ENCODE measurements at regions not wholly inside any gene's neighbourhood (a gene's known extent, or its start where the extent isn't known, plus 50 kb on each side); places are given as distances from the start of the nearest gene placed in this dataset.

- no peak for TF ChIP-seq CTCF (IDR thresholded peaks at IDR 0.05)
- no peak for DNase-seq
- H3K9me3 Mint-ChIP-seq, result no peaks in the 10 kb centered on the region
- H3K36me3 Mint-ChIP-seq (ENCODE audit: low read depth), result no peaks in the 10 kb centered on the region
- H3K4me1 Mint-ChIP-seq, result no peaks in the 10 kb centered on the region
- no peak overlapping the region for H3K27ac Mint-ChIP-seq
- no peak overlapping the region for H3K4me3 Mint-ChIP-seq
- no peaks in the 10 kb centered on the region for H3K27me3 Mint-ChIP-seq (ENCODE audit: low read depth, poor library complexity)
Measured at GRCh38 chr10:83809001-83809400, 330.3 kb upstream of the GHITM start.

- TF ChIP-seq CTCF (IDR thresholded peaks at IDR 0.05), result no peak
- Mint-ChIP-seq H3K27me3 (ENCODE audit: low read depth, poor library complexity) (no peaks in the 10 kb centered on the region), H3K4me3 (no peak overlapping the region), H3K4me1 (no peaks in the 10 kb centered on the region), H3K9me3 (no peaks in the 10 kb centered on the region), H3K27ac (no peak overlapping the region), H3K36me3 (ENCODE audit: low read depth) (no peaks in the 10 kb centered on the region)
- DNase-seq, result no peak
Measured at GRCh38 chr10:83816942-83817341, 322.4 kb upstream of the GHITM start.

GRCh38 chr10:83817797-83818196 lies 321.5 kb upstream of the GHITM start:
- H3K4me1 Mint-ChIP-seq, result no peaks in the 10 kb centered on the region
- no peaks in the 10 kb centered on the region for H3K36me3 Mint-ChIP-seq (ENCODE audit: low read depth)
- H3K4me3 Mint-ChIP-seq, result no peak overlapping the region
- TF ChIP-seq CTCF (IDR thresholded peaks at IDR 0.05), result no peak
- no peak for DNase-seq
- H3K27me3 Mint-ChIP-seq (ENCODE audit: low read depth, poor library complexity), result no peaks in the 10 kb centered on the region
- H3K27ac Mint-ChIP-seq, result no peak overlapping the region
- no peaks in the 10 kb centered on the region for H3K9me3 Mint-ChIP-seq

- Mint-ChIP-seq H3K4me3 (no peak overlapping the region), H3K9me3 (no peaks in the 10 kb centered on the region), H3K36me3 (ENCODE audit: low read depth) (no peaks in the 10 kb centered on the region), H3K4me1 (peaks cover 10% of the 10 kb centered on the region), H3K27me3 (ENCODE audit: low read depth, poor library complexity) (no peaks in the 10 kb centered on the region), H3K27ac (no peak overlapping the region)
- TF ChIP-seq CTCF (IDR thresholded peaks at IDR 0.05), result no peak
- no peak for DNase-seq
Measured at GRCh38 chr10:83819609-83820008, 319.7 kb upstream of the GHITM start.

GRCh38 chr10:83820033-83820432 lies 319.3 kb upstream of the GHITM start:
- H3K4me3 Mint-ChIP-seq, result no peak overlapping the region
- no peaks in the 10 kb centered on the region for H3K9me3 Mint-ChIP-seq
- H3K36me3 Mint-ChIP-seq (ENCODE audit: low read depth), result no peaks in the 10 kb centered on the region
- H3K27ac Mint-ChIP-seq, result no peak overlapping the region
- H3K4me1 Mint-ChIP-seq, result peaks cover 10% of the 10 kb centered on the region
- DNase-seq, result no peak
- no peak for TF ChIP-seq CTCF (IDR thresholded peaks at IDR 0.05)
- H3K27me3 Mint-ChIP-seq (ENCODE audit: low read depth, poor library complexity), result peaks cover under 1% of the 10 kb centered on the region

- Mint-ChIP-seq H3K9me3 (peaks cover 6% of the 10 kb centered on the region), H3K4me1 (peaks cover 10% of the 10 kb centered on the region), H3K27ac (peak overlapping the region; percentile 25), H3K4me3 (no peak overlapping the region), H3K36me3 (ENCODE audit: low read depth) (no peaks in the 10 kb centered on the region), H3K27me3 (ENCODE audit: low read depth, poor library complexity) (peaks cover 2% of the 10 kb centered on the region)
- TF ChIP-seq CTCF (IDR thresholded peaks at IDR 0.05), result no peak
- no peak for DNase-seq
Measured at GRCh38 chr10:83824099-83824498, 315.2 kb upstream of the GHITM start.
